CD4-positive, alpha-beta T cell treated with Interleukin-21 for 1 hour (primary cell): ENCODE measurements at regions not wholly inside any gene's neighbourhood (a gene's known extent, or its start where the extent isn't known, plus 50 kb on each side); places are given as distances from the start of the nearest gene placed in this dataset.

Experiments
- DNase-seq: peaks from one replicate; pipeline ENCODE4 v3.0.0-alpha.2; 2020

DNA sequence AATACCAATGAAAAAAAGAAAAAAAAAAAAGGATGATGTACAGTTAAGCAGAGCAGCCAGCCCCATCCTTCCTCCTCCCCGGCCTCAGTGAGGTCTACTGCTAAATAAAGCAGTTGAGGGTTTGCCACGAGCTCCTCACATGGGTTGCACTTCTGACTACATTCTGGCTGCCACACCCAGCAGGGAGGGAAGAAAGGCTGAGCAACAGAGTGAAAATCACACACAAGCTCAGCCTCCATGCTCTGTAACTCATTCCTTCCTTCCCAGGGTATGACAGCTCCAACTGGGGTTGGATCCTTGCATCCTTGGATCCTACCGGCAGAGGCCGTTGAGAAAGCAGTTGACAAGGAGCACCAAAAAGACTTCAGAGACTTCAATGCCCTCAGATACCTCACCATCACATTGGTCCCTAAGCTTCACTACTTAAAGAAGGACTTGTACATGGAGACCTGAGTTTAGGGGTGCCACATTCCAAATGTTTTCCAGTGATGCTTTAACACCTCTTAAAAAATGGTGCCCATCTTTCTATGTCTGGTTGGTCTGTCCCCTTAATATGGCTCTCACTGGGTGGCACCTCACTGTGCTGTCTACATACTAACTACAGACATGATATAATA, 52.9 kb upstream of the PIK3CG start:
- DNase-seq, result peak; percentile 29

DNA sequence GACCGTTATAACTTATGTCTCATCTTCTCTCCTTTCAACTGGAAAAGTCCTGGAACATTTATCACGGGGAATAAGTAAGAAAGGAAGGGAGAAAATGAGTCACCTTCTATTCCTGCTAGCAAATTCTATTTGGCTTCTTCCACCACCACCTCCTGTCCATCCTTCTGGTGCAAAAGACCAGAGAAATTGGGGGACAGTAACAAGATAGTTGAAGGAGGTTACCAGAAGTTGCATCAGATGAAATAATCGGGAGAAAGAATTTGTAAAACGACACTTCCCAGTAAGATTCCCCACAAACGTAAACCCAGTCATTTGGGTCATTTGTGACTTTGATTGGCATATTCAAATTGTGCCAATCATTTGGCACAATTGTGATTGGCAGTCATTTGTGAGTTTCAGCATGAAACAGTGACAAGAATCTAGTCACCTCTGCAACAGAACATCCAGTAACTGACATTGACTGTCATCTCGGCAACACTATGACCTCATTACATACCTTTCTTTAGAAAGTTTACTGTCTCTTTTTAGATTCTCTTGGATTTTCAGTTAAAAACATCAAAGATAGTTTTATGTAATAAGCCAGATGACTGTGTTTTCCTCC, 51.3 kb upstream of the PIK3CG start:
- no peak for DNase-seq

- no peak for DNase-seq
Measured at GRCh38 chr7:106814887-106815286, 50.2 kb upstream of the PIK3CG start.
